C4-2B (cell line): ENCODE measurements at regions not wholly inside any gene's neighbourhood (a gene's known extent, or its start where the extent isn't known, plus 50 kb on each side); places are given as distances from the start of the nearest gene placed in this dataset.

Experiments used
- H3K27ac ChIP-seq: fragments of 450-650 bp; 2 replicates; pipeline ENCODE4 v1.5.1; 2017
- ZFX ChIP-seq: fragments of 450-650 bp; IDR thresholded peaks from 2 replicates; pipeline ENCODE4 v1.6.1; 2017
- TF ChIP-seq, protein P1 (sequence below): fragments of 450-650 bp; conservative IDR thresholded peaks from 2 replicates; pipeline ENCODE4 v1.5.1; 2017; ENCODE audit warnings: mild to moderate bottlenecking

DNA sequence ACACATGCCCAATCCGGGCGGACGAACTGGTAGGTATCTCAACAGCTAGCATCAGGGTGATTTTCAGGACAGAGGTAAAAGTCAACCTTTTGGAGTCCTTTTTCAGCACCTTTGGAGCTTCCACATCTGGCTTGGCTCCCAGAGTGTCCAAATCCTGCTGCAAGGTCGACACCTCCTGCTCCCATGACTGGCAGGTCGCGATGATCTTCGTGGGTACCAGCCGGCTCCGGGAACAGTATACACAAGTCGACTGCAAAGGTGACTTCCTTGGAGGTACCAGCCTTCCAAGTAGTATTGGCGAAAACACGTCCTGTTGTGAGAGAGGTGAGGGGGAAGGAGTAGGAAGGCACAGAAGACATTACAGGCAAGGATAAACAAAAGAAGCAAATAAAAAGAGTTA lies 672.7 kb downstream of the TMEM121 start:
- no peak for TF ChIP-seq ZFX
- TF ChIP-seq, protein P1, sequence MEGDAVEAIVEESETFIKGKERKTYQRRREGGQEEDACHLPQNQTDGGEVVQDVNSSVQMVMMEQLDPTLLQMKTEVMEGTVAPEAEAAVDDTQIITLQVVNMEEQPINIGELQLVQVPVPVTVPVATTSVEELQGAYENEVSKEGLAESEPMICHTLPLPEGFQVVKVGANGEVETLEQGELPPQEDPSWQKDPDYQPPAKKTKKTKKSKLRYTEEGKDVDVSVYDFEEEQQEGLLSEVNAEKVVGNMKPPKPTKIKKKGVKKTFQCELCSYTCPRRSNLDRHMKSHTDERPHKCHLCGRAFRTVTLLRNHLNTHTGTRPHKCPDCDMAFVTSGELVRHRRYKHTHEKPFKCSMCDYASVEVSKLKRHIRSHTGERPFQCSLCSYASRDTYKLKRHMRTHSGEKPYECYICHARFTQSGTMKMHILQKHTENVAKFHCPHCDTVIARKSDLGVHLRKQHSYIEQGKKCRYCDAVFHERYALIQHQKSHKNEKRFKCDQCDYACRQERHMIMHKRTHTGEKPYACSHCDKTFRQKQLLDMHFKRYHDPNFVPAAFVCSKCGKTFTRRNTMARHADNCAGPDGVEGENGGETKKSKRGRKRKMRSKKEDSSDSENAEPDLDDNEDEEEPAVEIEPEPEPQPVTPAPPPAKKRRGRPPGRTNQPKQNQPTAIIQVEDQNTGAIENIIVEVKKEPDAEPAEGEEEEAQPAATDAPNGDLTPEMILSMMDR, result no peak
- no peak overlapping the region for H3K27ac ChIP-seq

DNA sequence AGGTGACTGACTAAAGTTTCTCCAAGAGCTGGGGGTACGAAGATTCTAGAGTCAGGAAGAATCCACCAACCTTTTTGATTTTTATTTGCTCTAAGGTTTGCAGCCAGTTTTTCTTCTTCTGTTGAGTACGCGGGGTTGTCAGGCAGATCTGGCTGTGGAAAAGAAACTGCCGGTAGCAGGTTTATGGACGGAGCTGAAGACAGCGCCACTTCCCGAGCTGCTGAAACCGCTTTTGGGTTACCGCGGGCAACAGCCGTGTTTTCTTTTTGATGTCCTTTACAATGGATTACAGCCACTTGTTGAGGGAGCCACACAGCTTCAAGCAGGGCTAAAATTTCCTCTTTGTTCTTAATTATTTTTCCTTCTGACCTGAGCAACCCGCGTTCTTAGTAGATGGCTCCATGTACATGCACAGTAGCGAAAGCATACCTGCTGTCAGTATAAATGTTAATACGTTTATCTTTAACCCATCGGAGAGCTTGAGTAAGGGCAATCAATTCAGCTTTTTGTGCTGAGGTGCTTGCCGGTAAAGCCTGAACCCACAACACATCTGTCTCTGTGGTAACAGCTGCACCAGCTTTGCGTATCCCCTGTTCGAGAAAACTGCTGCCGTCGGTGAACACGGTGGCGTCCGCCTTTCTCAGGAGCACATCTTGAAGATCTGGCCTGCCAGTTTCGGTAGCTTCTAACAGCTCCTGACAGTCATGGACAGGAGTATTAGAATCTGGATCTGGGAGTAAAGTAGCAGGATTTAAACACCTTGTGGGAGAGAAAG lies 674.3 kb downstream of the TMEM121 start:
- TF ChIP-seq, protein P1, result no peak
- TF ChIP-seq ZFX, result no peak
- no peak overlapping the region for H3K27ac ChIP-seq

DNA sequence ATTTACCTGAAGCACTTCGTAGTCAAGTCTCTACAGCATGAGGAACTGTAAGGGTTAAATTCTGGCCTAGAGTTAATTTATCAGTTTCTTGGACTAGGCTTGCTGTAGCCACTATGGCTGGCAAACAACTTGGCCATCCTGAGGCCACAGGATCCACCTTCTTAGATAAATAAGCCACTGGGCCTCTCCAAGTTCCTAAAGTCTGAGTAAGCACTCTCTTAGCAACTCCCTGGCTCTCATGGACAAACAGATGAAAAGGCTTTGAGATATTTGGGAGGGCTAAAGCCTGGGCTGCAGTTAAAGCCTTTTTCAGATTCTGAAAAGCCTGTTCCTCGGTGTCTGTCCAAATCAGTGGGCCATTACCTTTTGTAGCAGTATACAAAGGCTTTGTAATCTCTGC lies 675.0 kb downstream of the TMEM121 start:
- no peak overlapping the region for H3K27ac ChIP-seq
- TF ChIP-seq ZFX, result no peak
- TF ChIP-seq, protein P1, result no peak

DNA sequence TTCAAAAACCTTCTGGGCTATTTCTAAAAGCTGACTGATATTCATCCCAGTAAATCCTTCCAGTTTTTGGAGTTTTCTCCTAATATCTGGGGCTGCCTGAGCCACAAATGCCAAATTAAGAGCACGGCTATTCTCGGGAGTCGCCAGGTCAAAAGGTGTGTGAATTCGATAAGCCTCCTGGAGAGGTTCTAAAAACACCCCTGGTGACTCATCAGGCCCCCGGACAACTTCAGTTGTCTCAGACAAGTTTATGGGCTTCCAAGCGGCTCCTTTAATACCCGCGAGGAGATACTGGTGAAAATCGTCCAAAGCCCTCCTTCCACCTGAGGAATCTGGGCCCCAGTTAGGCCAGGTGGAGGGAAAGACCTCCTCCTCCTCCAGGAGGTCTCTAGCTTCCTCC lies 677.1 kb downstream of the TMEM121 start:
- no peak overlapping the region for H3K27ac ChIP-seq
- TF ChIP-seq ZFX, result no peak
- TF ChIP-seq, protein P1, result no peak

DNA sequence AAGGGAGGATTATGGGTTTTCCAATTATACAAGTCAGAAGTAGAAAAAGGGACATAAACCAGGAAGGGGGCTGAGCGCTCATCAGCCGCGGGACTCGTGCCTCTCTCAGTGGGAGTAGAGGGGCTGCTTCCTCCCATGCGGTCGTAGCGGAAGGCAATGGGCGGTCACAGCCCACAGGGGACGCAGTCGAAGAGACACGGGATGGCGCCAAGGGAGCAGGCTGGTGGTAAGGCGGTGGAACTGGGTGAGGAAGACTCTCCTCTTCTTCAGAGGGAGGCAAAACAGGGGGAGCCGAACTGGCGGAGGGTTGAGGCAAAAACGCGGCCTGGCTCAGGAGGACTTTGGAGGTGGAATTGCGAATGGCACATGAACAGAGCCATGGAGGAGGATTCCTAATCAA lies 677.7 kb downstream of the TMEM121 start:
- no peak for TF ChIP-seq ZFX
- TF ChIP-seq, protein P1, result no peak

DNA sequence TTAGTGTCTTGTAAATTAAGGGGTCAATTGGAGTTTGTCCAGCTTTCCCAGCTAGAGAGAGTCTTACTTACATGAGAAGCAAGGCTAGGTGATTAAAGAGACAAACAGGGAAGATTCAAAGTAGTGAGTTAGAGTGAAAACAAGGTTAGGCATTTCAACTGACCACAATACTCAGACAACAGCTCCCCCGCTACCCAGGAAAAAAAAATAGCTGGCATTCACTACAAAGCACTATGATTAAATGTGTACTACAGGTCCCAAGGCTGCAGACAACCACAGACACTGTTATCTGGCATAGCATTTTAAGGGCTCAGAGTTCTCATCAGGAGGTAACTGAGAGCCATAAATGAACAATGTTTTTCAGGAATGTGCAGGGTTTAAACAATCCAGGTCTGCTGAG lies 680.9 kb downstream of the TMEM121 start:
- TF ChIP-seq, protein P1, result no peak
- TF ChIP-seq ZFX, result no peak
- no peak overlapping the region for H3K27ac ChIP-seq

More for the DNA sequence above, 677.7 kb downstream of the TMEM121 start:
- H3K27ac ChIP-seq, result no peak overlapping the region

DNA sequence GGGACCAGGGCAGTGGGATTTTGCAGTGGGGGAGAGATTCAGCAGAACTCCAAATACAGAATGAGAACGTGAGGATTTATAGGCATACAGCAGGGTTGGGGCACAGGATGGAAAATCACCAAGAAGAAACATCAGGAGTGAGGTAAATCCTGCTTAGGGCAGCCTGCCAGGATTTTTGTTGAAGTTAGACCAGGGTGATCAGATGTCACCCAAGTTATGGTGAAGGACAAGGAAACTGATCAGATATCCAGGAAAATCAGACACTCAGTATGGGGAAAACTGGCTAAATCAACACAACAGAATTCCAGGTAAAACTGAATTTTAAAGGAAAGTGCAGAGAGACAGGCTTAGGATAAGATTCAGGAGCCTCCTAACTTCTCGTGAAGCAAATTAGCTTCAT lies 682.4 kb downstream of the TMEM121 start:
- TF ChIP-seq, protein P1, result no peak
- TF ChIP-seq ZFX, result no peak
- H3K27ac ChIP-seq, result no peak overlapping the region
